ENCODE measurements at regions not wholly inside any gene's neighbourhood (a gene's known extent, or its start where the extent isn't known, plus 50 kb on each side); places are given as distances from the start of the nearest gene placed in this dataset.

DNA sequence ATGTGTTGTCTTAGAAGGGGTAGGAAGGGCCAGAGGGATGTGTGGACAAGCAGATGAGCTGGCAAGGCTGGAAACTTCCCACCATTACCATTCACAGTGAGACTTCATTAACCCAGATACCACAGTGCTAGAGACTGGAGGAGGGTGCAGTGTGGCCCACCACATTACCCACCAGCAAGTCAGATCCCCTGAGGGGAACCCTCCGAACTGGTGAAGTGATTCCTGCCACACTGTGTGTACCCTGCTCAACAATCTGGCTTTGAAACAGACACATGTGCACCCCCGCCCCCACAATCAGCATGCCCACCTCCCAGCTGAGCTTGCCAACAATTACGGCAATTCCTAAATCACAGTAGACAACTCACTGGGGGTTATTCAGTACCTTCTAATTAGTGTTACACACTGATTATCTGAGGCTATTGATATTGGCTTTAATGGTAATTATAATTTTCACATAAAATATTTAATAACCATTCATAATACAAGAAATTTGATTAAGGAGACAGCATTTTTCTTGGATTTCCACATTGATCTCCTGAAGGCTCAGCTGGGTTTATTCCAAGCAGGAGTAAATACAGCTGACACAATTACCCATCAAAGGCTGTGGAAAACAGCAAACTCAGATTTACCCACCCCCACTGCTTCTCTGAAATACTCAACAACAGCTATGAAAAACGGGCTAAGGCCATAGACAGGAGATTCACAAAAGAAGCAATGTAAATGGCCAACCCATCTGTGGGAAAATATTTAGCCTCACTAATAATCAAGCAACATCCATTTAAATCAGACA is 169.3 kb upstream of the FSTL4 start:
- H3K9me3 ChIP-seq (ENCODE audit: control insufficient read depth, insufficient read depth, low read length) = no peaks in the 10 kb centered on the region
- H3K4me3 ChIP-seq (ENCODE audit: low read length) = no peak overlapping the region
- H3K4me1 ChIP-seq (ENCODE audit: control insufficient read depth, low read length) = no peaks in the 10 kb centered on the region
- H3F3A ChIP-seq (ENCODE audit: control insufficient read depth, insufficient read depth) = no peaks in the 10 kb centered on the region
- H3K27ac ChIP-seq (ENCODE audit: low read depth, low read length) = no peak overlapping the region
- H3K79me2 ChIP-seq (ENCODE audit: control insufficient read depth, low read length) = no peaks in the 10 kb centered on the region
- H3K36me3 ChIP-seq (ENCODE audit: control insufficient read depth, low read length) = no peaks in the 10 kb centered on the region
- H3K9me2 ChIP-seq (replicated peaks; ENCODE audit: control insufficient read depth, low read length) = no peaks in the 10 kb centered on the region
- TF ChIP-seq, protein P1, sequence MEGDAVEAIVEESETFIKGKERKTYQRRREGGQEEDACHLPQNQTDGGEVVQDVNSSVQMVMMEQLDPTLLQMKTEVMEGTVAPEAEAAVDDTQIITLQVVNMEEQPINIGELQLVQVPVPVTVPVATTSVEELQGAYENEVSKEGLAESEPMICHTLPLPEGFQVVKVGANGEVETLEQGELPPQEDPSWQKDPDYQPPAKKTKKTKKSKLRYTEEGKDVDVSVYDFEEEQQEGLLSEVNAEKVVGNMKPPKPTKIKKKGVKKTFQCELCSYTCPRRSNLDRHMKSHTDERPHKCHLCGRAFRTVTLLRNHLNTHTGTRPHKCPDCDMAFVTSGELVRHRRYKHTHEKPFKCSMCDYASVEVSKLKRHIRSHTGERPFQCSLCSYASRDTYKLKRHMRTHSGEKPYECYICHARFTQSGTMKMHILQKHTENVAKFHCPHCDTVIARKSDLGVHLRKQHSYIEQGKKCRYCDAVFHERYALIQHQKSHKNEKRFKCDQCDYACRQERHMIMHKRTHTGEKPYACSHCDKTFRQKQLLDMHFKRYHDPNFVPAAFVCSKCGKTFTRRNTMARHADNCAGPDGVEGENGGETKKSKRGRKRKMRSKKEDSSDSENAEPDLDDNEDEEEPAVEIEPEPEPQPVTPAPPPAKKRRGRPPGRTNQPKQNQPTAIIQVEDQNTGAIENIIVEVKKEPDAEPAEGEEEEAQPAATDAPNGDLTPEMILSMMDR (IDR thresholded peaks at IDR 0.05; ENCODE audit: low read depth, low read length, poor library complexity, severe bottlenecking) = no peak
- TF ChIP-seq EZH2phosphoT487 (IDR thresholded peaks at IDR 0.05; ENCODE audit: borderline replicate concordance, low read length) = no peak
- no peak overlapping the region for H3K4me2 ChIP-seq (ENCODE audit: low read length)
- H3K27me3 ChIP-seq (ENCODE audit: control insufficient read depth, low read length) = no peaks in the 10 kb centered on the region
- no peaks in the 10 kb centered on the region for H4K20me1 ChIP-seq (ENCODE audit: control insufficient read depth, insufficient read depth, low read depth, low read length)

DNA sequence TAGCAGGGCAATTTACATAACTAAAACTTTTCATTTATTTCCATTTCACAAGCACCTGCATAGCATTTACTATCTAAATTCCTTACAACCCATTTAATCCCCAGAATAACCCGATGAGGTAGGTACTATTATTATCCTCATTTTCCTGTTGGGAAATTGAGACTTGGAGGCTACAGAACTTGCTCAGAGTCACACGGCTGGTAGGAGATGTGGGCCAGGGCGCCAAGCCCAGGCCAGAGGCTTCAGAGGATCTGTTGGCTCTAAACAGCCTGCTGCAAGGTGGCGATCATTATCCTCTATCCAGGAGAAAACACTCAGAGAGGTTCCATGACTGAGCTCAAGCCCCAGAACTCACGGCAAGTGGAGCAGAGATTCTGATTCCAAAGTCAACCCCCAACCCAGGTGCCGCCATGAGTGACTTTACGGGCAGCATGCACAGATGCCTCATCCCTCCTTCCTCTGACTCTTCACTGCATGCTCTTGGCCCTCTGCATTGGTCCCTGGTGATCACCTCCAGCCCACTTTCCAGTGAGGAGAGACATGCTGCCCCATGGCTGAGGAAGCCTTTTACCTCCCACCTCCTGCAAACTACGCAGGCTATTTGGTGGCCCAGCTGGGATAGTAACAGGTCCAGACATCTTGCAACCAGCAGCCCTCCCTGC is 168.4 kb upstream of the FSTL4 start:
- Histone ChIP-seq H3K4me2 (ENCODE audit: low read length) (no peak overlapping the region), H3K79me2 (ENCODE audit: control insufficient read depth, low read length) (no peaks in the 10 kb centered on the region), H3K36me3 (ENCODE audit: control insufficient read depth, low read length) (no peaks in the 10 kb centered on the region), H3K9me3 (ENCODE audit: control insufficient read depth, insufficient read depth, low read length) (no peaks in the 10 kb centered on the region), H3K27ac (ENCODE audit: low read depth, low read length) (no peak overlapping the region), H3K9me2 (replicated peaks; ENCODE audit: control insufficient read depth, low read length) (no peaks in the 10 kb centered on the region), H4K20me1 (ENCODE audit: control insufficient read depth, insufficient read depth, low read depth, low read length) (no peaks in the 10 kb centered on the region), H3K27me3 (ENCODE audit: control insufficient read depth, low read length) (no peaks in the 10 kb centered on the region), H3K4me1 (ENCODE audit: control insufficient read depth, low read length) (no peaks in the 10 kb centered on the region), H3F3A (ENCODE audit: control insufficient read depth, insufficient read depth) (no peaks in the 10 kb centered on the region), H3K4me3 (ENCODE audit: low read length) (no peak overlapping the region)
- TF ChIP-seq, protein P1 (IDR thresholded peaks at IDR 0.05; ENCODE audit: low read depth, low read length, poor library complexity, severe bottlenecking) = no peak
- TF ChIP-seq EZH2phosphoT487 (IDR thresholded peaks at IDR 0.05; ENCODE audit: borderline replicate concordance, low read length) = no peak

DNA sequence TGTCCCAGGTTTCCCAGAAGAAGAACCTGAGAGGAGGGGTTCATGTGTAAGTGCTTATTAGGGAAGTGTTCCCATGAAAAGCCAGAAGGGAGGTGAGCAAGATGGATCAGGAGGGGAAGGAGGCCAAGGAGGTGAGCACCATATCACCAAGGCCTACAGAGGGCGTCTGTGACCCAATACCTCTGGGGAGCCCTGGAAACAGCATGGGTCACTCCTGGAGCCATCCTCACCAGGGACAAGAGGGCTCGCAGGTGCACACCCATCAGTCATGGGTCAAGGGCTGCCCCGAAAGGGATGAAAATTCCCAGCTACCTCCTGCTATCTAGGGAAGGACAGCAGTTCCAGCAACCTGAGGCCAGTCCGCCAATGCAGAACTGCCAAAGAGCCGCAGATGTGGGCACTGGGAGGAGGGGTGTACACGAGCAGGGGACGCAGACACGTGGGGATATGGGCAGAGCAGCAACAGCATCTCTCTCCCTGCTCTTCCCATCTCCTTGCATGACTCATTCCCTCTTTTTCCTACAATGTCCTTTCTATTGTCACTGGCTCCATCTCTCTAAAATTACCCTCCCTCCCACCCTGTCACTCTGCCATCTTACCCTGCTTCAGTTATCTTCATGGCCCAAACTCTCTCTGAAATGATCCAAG is 167.6 kb upstream of the FSTL4 start:
- no peak overlapping the region for H3K4me3 ChIP-seq (ENCODE audit: low read length)
- H3K27me3 ChIP-seq (ENCODE audit: control insufficient read depth, low read length) = no peaks in the 10 kb centered on the region
- no peak overlapping the region for H3K27ac ChIP-seq (ENCODE audit: low read depth, low read length)
- no peak for TF ChIP-seq EZH2phosphoT487 (IDR thresholded peaks at IDR 0.05; ENCODE audit: borderline replicate concordance, low read length)
- TF ChIP-seq, protein P1 (IDR thresholded peaks at IDR 0.05; ENCODE audit: low read depth, low read length, poor library complexity, severe bottlenecking) = peak; percentile 37
- H3K79me2 ChIP-seq (ENCODE audit: control insufficient read depth, low read length) = no peaks in the 10 kb centered on the region
- no peak overlapping the region for H3K4me2 ChIP-seq (ENCODE audit: low read length)
- H3K4me1 ChIP-seq (ENCODE audit: control insufficient read depth, low read length) = no peaks in the 10 kb centered on the region
- no peaks in the 10 kb centered on the region for H3K9me2 ChIP-seq (replicated peaks; ENCODE audit: control insufficient read depth, low read length)
- H4K20me1 ChIP-seq (ENCODE audit: control insufficient read depth, insufficient read depth, low read depth, low read length) = no peaks in the 10 kb centered on the region
- no peaks in the 10 kb centered on the region for H3K36me3 ChIP-seq (ENCODE audit: control insufficient read depth, low read length)
- H3K9me3 ChIP-seq (ENCODE audit: control insufficient read depth, insufficient read depth, low read length) = no peaks in the 10 kb centered on the region
- H3F3A ChIP-seq (ENCODE audit: control insufficient read depth, insufficient read depth) = no peaks in the 10 kb centered on the region
